Mononuclear cell (primary cell): ENCODE measurements at regions not wholly inside any gene's neighbourhood (a gene's known extent, or its start where the extent isn't known, plus 50 kb on each side); places are given as distances from the start of the nearest gene placed in this dataset.

ENCODE experiments used
- H3K27me3 ChIP-seq: 2 replicates; pipeline ENCODE4 v1.6.0; 2011; ENCODE audit warnings: low read length, control low read depth; ENCODE audit not compliant: insufficient read depth
- H3K4me1 ChIP-seq: 2 replicates; pipeline ENCODE4 v1.5.1; 2011; ENCODE audit warnings: mild to moderate bottlenecking, low read length, control low read depth; ENCODE audit not compliant: insufficient read depth
- H3K4me3 ChIP-seq: 2 replicates; pipeline ENCODE4 v1.5.1; 2011; ENCODE audit warnings: mild to moderate bottlenecking, low read length, moderate library complexity
- H3K9me3 ChIP-seq: 2 replicates; pipeline ENCODE4 v1.5.1; 2011; ENCODE audit warnings: low read depth, mild to moderate bottlenecking, control low read depth, low read length

- Histone ChIP-seq H3K4me1 (no peaks in the 10 kb centered on the region), H3K9me3 (no peaks in the 10 kb centered on the region), H3K4me3 (no peak overlapping the region), H3K27me3 (peaks cover 53% of the 10 kb centered on the region)
Observed at GRCh38 chr10:118246332-118247295, 95.5 kb downstream of the FAM204A start.

- no peak overlapping the region for H3K4me3 ChIP-seq
- no peaks in the 10 kb centered on the region for H3K9me3 ChIP-seq
- H3K4me1 ChIP-seq: no peaks in the 10 kb centered on the region
- peaks cover 50% of the 10 kb centered on the region for H3K27me3 ChIP-seq
Observed at GRCh38 chr10:118243907-118244306, 98.2 kb downstream of the FAM204A start.

GRCh38 chr10:118241229-118242137 is 100.6 kb downstream of the FAM204A start:
- Histone ChIP-seq H3K9me3 (no peaks in the 10 kb centered on the region), H3K4me1 (no peaks in the 10 kb centered on the region), H3K4me3 (no peak overlapping the region), H3K27me3 (peaks cover 38% of the 10 kb centered on the region)

GRCh38 chr10:118239236-118239630 is 102.9 kb downstream of the FAM204A start:
- Histone ChIP-seq H3K4me1 (no peaks in the 10 kb centered on the region), H3K27me3 (peaks cover 27% of the 10 kb centered on the region), H3K4me3 (no peak overlapping the region), H3K9me3 (no peaks in the 10 kb centered on the region)

GRCh38 chr10:118238573-118239235 is 103.4 kb downstream of the FAM204A start:
- H3K4me3 ChIP-seq: no peak overlapping the region
- H3K9me3 ChIP-seq: no peaks in the 10 kb centered on the region
- peaks cover 23% of the 10 kb centered on the region for H3K27me3 ChIP-seq
- no peaks in the 10 kb centered on the region for H3K4me1 ChIP-seq

- H3K27me3 ChIP-seq: peaks cover 21% of the 10 kb centered on the region
- H3K9me3 ChIP-seq: no peaks in the 10 kb centered on the region
- H3K4me3 ChIP-seq: no peak overlapping the region
- no peaks in the 10 kb centered on the region for H3K4me1 ChIP-seq
Observed at GRCh38 chr10:118237930-118238329, 104.2 kb downstream of the FAM204A start.

- Histone ChIP-seq H3K4me1 (no peaks in the 10 kb centered on the region), H3K9me3 (no peaks in the 10 kb centered on the region), H3K4me3 (no peak overlapping the region), H3K27me3 (peaks cover 6% of the 10 kb centered on the region)
Observed at GRCh38 chr10:118234683-118235082, 107.4 kb downstream of the FAM204A start.

- peaks cover 3% of the 10 kb centered on the region for H3K27me3 ChIP-seq
- no peaks in the 10 kb centered on the region for H3K9me3 ChIP-seq
- H3K4me3 ChIP-seq: no peak overlapping the region
- no peaks in the 10 kb centered on the region for H3K4me1 ChIP-seq
Observed at GRCh38 chr10:118220346-118220850, 121.7 kb downstream of the FAM204A start.

- Histone ChIP-seq H3K4me1 (no peaks in the 10 kb centered on the region), H3K4me3 (no peak overlapping the region), H3K27me3 (no peaks in the 10 kb centered on the region), H3K9me3 (no peaks in the 10 kb centered on the region)
Observed at GRCh38 chr10:118218562-118218961, 123.6 kb downstream of the FAM204A start.

- no peaks in the 10 kb centered on the region for H3K27me3 ChIP-seq
- H3K4me3 ChIP-seq: no peak overlapping the region
- H3K9me3 ChIP-seq: no peaks in the 10 kb centered on the region
- no peaks in the 10 kb centered on the region for H3K4me1 ChIP-seq
Observed at GRCh38 chr10:118216571-118217170, 125.5 kb downstream of the FAM204A start.

GRCh38 chr10:118216020-118216419 is 126.1 kb downstream of the FAM204A start:
- Histone ChIP-seq H3K27me3 (no peaks in the 10 kb centered on the region), H3K4me3 (no peak overlapping the region), H3K9me3 (no peaks in the 10 kb centered on the region), H3K4me1 (no peaks in the 10 kb centered on the region)

GRCh38 chr10:118214776-118215175 is 127.3 kb downstream of the FAM204A start:
- Histone ChIP-seq H3K9me3 (no peaks in the 10 kb centered on the region), H3K4me1 (no peaks in the 10 kb centered on the region), H3K27me3 (no peaks in the 10 kb centered on the region), H3K4me3 (no peak overlapping the region)

- H3K9me3 ChIP-seq: no peaks in the 10 kb centered on the region
- no peaks in the 10 kb centered on the region for H3K4me1 ChIP-seq
- H3K27me3 ChIP-seq: no peaks in the 10 kb centered on the region
Observed at GRCh38 chr10:118213436-118213835, 128.7 kb downstream of the FAM204A start.

GRCh38 chr10:118210276-118210675 is 131.8 kb downstream of the FAM204A start:
- H3K4me3 ChIP-seq: no peak overlapping the region
- no peaks in the 10 kb centered on the region for H3K4me1 ChIP-seq

More at GRCh38 chr10:118213436-118213835, 128.7 kb downstream of the FAM204A start:
- H3K4me3 ChIP-seq: no peak overlapping the region

More at GRCh38 chr10:118210276-118210675, 131.8 kb downstream of the FAM204A start:
- Histone ChIP-seq H3K9me3 (no peaks in the 10 kb centered on the region), H3K27me3 (no peaks in the 10 kb centered on the region)
